B cell (primary cell): ENCODE measurements at regions not wholly inside any gene's neighbourhood (a gene's known extent, or its start where the extent isn't known, plus 50 kb on each side); places are given as distances from the start of the nearest gene placed in this dataset.
"Not testable (repeated sequence)": the region's sequence is repeated elsewhere in the genome, so short reads cannot be mapped to it uniquely, and the experiment has no call there.

ENCODE experiments used
- EZH2 ChIP-seq: IDR thresholded peaks from 2 replicates; pipeline ENCODE4 v1.6.1; 2012; ENCODE audit warnings: borderline replicate concordance, low read depth, mild to moderate bottlenecking, moderate library complexity, low read length; ENCODE audit not compliant: insufficient read depth, poor library complexity, severe bottlenecking
- TF ChIP-seq, protein P1 (sequence below): fragments of 200-600 bp; IDR thresholded peaks from one replicate; pipeline ENCODE4 v1.8.0; 2022; ENCODE audit warnings: antibody characterized with exemption, mild to moderate bottlenecking

DNA sequence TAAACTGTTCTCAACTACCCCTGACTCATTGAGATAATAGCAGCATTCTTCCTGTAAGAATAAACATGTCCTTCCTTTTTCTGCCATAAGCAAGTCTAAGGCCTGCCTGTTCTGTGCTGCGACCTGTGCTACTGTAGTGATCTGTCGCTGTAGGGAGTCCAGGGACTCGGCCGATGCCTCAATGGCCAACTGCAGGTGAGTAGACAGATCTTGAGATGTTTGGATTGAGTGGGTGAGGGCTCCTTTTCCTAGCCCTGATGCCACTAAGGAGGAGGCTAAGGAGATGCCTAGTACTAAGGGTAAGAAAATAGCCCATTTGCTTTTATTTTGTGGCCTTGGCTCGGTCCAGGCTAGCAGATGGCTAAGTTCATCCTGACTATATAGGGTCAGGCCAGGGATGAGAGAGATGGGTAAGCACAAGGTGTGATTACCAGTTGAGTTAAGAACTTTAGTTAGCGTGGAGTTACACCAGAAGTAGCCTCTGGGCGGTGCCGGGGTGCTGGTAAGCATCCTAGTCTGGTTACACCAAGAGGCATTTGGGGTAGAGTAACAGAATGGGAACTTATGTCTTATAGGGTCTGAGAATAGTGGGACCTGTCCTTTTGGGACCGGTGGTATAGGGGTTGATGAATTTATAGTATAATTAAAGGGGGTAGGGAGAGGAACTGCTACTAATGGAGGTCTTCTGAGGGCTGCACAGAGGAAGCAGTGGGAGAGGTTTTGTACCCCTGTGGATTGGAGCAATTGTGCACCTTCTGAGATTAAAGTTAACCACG lies 642.4 kb upstream of the DPP6 start:
- TF ChIP-seq, protein P1, sequence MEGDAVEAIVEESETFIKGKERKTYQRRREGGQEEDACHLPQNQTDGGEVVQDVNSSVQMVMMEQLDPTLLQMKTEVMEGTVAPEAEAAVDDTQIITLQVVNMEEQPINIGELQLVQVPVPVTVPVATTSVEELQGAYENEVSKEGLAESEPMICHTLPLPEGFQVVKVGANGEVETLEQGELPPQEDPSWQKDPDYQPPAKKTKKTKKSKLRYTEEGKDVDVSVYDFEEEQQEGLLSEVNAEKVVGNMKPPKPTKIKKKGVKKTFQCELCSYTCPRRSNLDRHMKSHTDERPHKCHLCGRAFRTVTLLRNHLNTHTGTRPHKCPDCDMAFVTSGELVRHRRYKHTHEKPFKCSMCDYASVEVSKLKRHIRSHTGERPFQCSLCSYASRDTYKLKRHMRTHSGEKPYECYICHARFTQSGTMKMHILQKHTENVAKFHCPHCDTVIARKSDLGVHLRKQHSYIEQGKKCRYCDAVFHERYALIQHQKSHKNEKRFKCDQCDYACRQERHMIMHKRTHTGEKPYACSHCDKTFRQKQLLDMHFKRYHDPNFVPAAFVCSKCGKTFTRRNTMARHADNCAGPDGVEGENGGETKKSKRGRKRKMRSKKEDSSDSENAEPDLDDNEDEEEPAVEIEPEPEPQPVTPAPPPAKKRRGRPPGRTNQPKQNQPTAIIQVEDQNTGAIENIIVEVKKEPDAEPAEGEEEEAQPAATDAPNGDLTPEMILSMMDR = not testable (repeated sequence)
- TF ChIP-seq EZH2 = not testable (repeated sequence)
